ENCODE measurements at regions not wholly inside any gene's neighbourhood (a gene's known extent, or its start where the extent isn't known, plus 50 kb on each side); places are given as distances from the start of the nearest gene placed in this dataset.

- TF ChIP-seq CTCF (IDR thresholded peaks at IDR 0.05) = no peak
Observed at GRCh38 chr13:85543144-85543543, 256.1 kb downstream of the SLITRK6 start.

GRCh38 chr13:85541476-85541875 lies 257.7 kb downstream of the SLITRK6 start:
- Histone ChIP-seq H3K27ac (no peak overlapping the region), H3K27me3 (ENCODE audit: insufficient read depth in 3 of 3, low read length in 2 of 3) (no peaks in the 10 kb centered on the region), H3K4me3 (no peak overlapping the region), H3K9me3 (no peaks in the 10 kb centered on the region), H3K4me1 (no peaks in the 10 kb centered on the region), H3K36me3 (ENCODE audit: insufficient read depth in 1 of 2, low read depth in 1 of 2) (no peaks in the 10 kb centered on the region)
- WGBS, 3 donors = 51 to 58% (median 54%) methylated on average over 2 of the region's 2 CpGs
- DNase-seq (no peak), ATAC-seq (no peak)
- intact Hi-C loops (cut with DNase I) = no loop called here
- no peak for TF ChIP-seq CTCF (IDR thresholded peaks at IDR 0.05)

More at GRCh38 chr13:85543144-85543543, 256.1 kb downstream of the SLITRK6 start:
- Histone ChIP-seq H3K9me3 (no peaks in the 10 kb centered on the region), H3K27me3 (ENCODE audit: insufficient read depth in 3 of 3, low read length in 2 of 3) (no peaks in the 10 kb centered on the region), H3K4me1 (no peaks in the 10 kb centered on the region), H3K4me3 (no peak overlapping the region), H3K27ac (no peak overlapping the region), H3K36me3 (ENCODE audit: insufficient read depth in 1 of 2, low read depth in 1 of 2) (no peaks in the 10 kb centered on the region)
- no peak for DNase-seq
- WGBS, 3 donors = 33 to 46% (median 41%) methylated on average over 2 of the region's 2 CpGs
- ATAC-seq = no peak
- intact Hi-C loops (cut with DNase I) = no loop called here

GRCh38 chr13:85538957-85539356 lies 260.3 kb downstream of the SLITRK6 start:
- no peak overlapping the region for H3K27ac ChIP-seq
- DNase-seq = no peak
- intact Hi-C loops (cut with DNase I) = no loop called here
- no peak for TF ChIP-seq CTCF (IDR thresholded peaks at IDR 0.05)
- no peaks in the 10 kb centered on the region for H3K9me3 ChIP-seq
- no peaks in the 10 kb centered on the region for H3K4me1 ChIP-seq
- no peak overlapping the region for H3K4me3 ChIP-seq
- WGBS, 3 donors = 84 to 92% (median 90%) methylated on average over 4 of the region's 4 CpGs
- no peaks in the 10 kb centered on the region for H3K27me3 ChIP-seq (ENCODE audit: insufficient read depth in 3 of 3, low read length in 2 of 3)
- no peaks in the 10 kb centered on the region for H3K36me3 ChIP-seq (ENCODE audit: insufficient read depth in 1 of 2, low read depth in 1 of 2)
- no peak for ATAC-seq

GRCh38 chr13:85537601-85538000 lies 261.6 kb downstream of the SLITRK6 start:
- DNase-seq = no peak
- H3K27me3 ChIP-seq (ENCODE audit: insufficient read depth in 3 of 3, low read length in 2 of 3) = no peaks in the 10 kb centered on the region
- ATAC-seq = no peak
- 18 to 40% (median 19%) methylated on average over 2 of the region's 2 CpGs for WGBS, 3 donors
- H3K4me1 ChIP-seq = no peaks in the 10 kb centered on the region
- H3K36me3 ChIP-seq (ENCODE audit: insufficient read depth in 1 of 2, low read depth in 1 of 2) = no peaks in the 10 kb centered on the region
- no peak for TF ChIP-seq CTCF (IDR thresholded peaks at IDR 0.05)
- intact Hi-C loops (cut with DNase I) = no loop called here
- no peak overlapping the region for H3K4me3 ChIP-seq
- H3K27ac ChIP-seq = no peak overlapping the region
- no peaks in the 10 kb centered on the region for H3K9me3 ChIP-seq

GRCh38 chr13:85536706-85537105 lies 262.5 kb downstream of the SLITRK6 start:
- no peaks in the 10 kb centered on the region for H3K4me1 ChIP-seq
- no peak overlapping the region for H3K4me3 ChIP-seq
- H3K27ac ChIP-seq = no peak overlapping the region
- intact Hi-C loops (cut with DNase I) = no loop called here
- H3K36me3 ChIP-seq (ENCODE audit: insufficient read depth in 1 of 2, low read depth in 1 of 2) = no peaks in the 10 kb centered on the region
- DNase-seq = no peak
- no peaks in the 10 kb centered on the region for H3K9me3 ChIP-seq
- TF ChIP-seq CTCF (IDR thresholded peaks at IDR 0.05) = no peak
- WGBS, 3 donors = 78 to 88% (median 78%) methylated on average over 1 of the region's 1 CpG
- ATAC-seq = no peak
- H3K27me3 ChIP-seq (ENCODE audit: insufficient read depth in 3 of 3, low read length in 2 of 3) = no peaks in the 10 kb centered on the region
